Activated T-helper 1 cell treated with anti-CD3 and anti-CD28 coated beads, Interleukin-12 subunit alpha, Interleukin-12 subunit beta, Interleukin-2, Interleukin-4 antibody, amounts not matched to agents 30 ng/mL and 10 ng/mL and 1 ng/mL, durations not matched to agents 14 hours and 24 hours and 36 hours (primary cell): ENCODE measurements at regions not wholly inside any gene's neighbourhood (a gene's known extent, or its start where the extent isn't known, plus 50 kb on each side); places are given as distances from the start of the nearest gene placed in this dataset.
"Not testable (repeated sequence)": the region's sequence is repeated elsewhere in the genome, so short reads cannot be mapped to it uniquely, and the experiment has no call there.

Experiments used
- DNase-seq: peaks from one replicate; pipeline ENCODE4 v3.0.0; 2021; ENCODE audit warnings: low spot score
- H3K27ac Mint-ChIP-seq: one replicate; pipeline ENCODE4 v1.8.0; 2021; ENCODE audit warnings: mild to moderate bottlenecking, mixed read lengths
- H3K27me3 Mint-ChIP-seq: one replicate; pipeline ENCODE4 v1.8.0; 2022; ENCODE audit warnings: mild to moderate bottlenecking, moderate library complexity, mixed read lengths; ENCODE audit not compliant: insufficient read depth
- H3K36me3 Mint-ChIP-seq: one replicate; pipeline ENCODE4 v1.8.0; 2021; ENCODE audit warnings: low read depth, mixed read lengths
- H3K4me1 Mint-ChIP-seq: one replicate; pipeline ENCODE4 v1.8.0; 2021; ENCODE audit warnings: low read depth, mixed read lengths
- H3K4me3 Mint-ChIP-seq: one replicate; pipeline ENCODE4 v1.8.0; 2021; ENCODE audit warnings: mild to moderate bottlenecking, moderate library complexity, mixed read lengths
- H3K9me3 Mint-ChIP-seq: one replicate; pipeline ENCODE4 v1.8.0; 2021; ENCODE audit warnings: mixed read lengths
- intact Hi-C: fragments of 100-400 bp; cut with micrococcal nuclease; formaldehyde crosslinking; loops from one replicate; pipeline ENCODE4 v1.15.1; 2024

DNA sequence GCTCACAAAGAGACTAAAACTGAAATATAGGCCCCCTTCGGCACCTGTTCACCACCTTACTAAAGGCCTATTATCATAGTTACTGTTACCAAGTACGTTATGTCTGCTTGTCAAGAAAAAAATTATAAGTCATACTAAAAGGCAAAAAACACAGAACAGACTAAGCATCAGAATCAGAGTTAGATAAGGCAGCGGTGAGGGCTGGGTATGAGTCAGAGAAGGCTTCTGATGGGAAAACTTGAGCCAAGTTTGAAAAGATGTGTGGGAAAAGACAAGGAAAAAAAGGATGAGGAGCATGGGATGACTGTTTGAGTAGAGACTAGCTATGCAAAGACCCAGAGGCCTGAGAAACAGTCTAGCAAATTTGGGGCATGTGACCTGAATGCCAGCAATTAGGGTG, 387.2 kb upstream of the SGO1 start:
- Mint-ChIP-seq H3K27me3 (no peaks in the 10 kb centered on the region), H3K27ac (no peak overlapping the region), H3K4me1 (no peaks in the 10 kb centered on the region), H3K36me3 (no peaks in the 10 kb centered on the region), H3K4me3 (no peak overlapping the region), H3K9me3 (peaks cover 8% of the 10 kb centered on the region)
- intact Hi-C loops, result no loop called here
- no peak for DNase-seq

DNA sequence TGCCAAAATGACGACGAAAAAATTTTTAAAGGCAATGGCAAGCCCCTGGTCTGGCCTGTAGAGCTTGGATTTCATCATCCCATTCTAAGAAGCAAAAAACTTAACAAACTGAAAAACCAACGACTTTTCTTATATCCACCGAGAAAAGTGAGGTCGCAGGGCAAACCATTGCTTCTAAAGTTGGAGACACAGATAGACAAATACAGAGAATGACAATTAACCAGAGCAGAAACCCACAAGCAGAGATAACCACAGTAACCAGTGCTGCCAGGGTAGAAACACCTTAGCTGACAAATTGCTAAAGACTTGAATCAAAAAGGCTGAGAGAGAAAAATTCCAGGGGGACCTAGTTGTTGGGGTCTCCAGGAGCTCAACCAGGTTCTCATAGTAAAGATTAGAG, 386.5 kb upstream of the SGO1 start:
- H3K4me3 Mint-ChIP-seq, result no peak overlapping the region
- peaks cover 8% of the 10 kb centered on the region for H3K9me3 Mint-ChIP-seq
- no peak overlapping the region for H3K27ac Mint-ChIP-seq
- intact Hi-C loops, result no loop called here
- no peak for DNase-seq
- H3K36me3 Mint-ChIP-seq, result no peaks in the 10 kb centered on the region
- H3K27me3 Mint-ChIP-seq, result no peaks in the 10 kb centered on the region
- H3K4me1 Mint-ChIP-seq, result no peaks in the 10 kb centered on the region

DNA sequence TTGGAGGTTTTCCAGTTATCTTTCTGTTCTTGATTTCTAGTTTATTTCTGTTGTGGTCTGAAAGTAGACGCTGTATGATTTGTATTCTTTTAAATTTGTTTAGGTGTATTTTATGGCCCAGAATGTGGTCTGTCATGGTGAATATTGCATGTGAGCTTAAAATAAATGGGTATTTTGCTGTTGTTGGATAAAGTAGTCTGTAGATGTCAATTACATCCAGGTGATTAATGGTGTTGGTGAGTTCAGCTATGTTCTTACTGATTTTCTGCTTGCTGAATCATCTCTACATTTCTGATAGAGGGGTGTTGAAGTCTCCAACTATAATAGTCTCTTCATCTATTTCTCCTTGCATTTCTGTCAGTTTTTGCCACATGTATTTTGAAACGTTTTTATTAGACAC, 383.3 kb upstream of the SGO1 start:
- Mint-ChIP-seq H3K27ac (no peak overlapping the region), H3K36me3 (no peaks in the 10 kb centered on the region), H3K4me1 (no peaks in the 10 kb centered on the region), H3K4me3 (no peak overlapping the region), H3K27me3 (no peaks in the 10 kb centered on the region), H3K9me3 (peaks cover 15% of the 10 kb centered on the region)
- no peak for DNase-seq
- intact Hi-C loops, result no loop called here

DNA sequence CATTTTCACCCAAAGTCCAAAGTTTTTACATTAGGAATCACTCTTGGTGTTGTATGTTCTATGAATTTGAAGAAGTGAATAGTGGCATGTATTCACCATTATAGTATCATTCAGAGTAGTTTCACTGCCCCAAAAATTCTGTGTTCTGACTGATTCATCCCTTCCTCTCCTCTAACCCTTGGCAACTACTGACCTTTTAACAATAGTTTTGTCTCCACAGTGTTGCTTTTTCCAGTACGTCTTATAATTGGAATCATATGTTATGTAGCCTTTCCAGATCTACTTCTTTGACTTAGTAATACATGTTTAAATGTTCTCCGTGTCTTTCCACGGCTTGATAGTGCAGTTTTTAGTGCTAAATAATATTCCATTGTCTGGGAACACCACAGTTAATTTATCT, 379.0 kb upstream of the SGO1 start:
- no peak overlapping the region for H3K4me3 Mint-ChIP-seq
- H3K36me3 Mint-ChIP-seq, result no peaks in the 10 kb centered on the region
- no peak for DNase-seq
- H3K9me3 Mint-ChIP-seq, result peaks cover 22% of the 10 kb centered on the region
- intact Hi-C loops, result no loop called here
- H3K27ac Mint-ChIP-seq, result no peak overlapping the region
- no peaks in the 10 kb centered on the region for H3K4me1 Mint-ChIP-seq
- no peaks in the 10 kb centered on the region for H3K27me3 Mint-ChIP-seq

DNA sequence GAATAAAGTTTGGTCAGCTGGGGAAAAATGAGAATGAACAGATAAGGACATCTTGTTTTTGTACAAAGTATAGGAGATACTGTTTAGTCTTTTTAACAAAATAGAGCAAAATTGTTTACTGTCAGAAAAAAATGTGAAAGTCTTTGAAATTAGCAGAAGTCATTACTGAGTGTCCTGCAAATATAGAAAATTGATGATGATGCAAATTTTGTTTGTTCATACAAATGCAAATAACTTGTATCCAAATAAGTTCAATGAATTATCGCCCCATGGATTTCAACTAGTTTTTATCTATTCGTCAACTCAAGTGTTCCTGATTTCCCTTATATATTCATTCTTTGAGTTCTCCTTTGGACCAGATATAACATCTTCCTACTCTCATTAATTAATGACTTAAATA, 378.0 kb upstream of the SGO1 start:
- H3K27me3 Mint-ChIP-seq, result no peaks in the 10 kb centered on the region
- intact Hi-C loops, result no loop called here
- no peaks in the 10 kb centered on the region for H3K36me3 Mint-ChIP-seq
- no peak overlapping the region for H3K4me3 Mint-ChIP-seq
- H3K4me1 Mint-ChIP-seq, result no peaks in the 10 kb centered on the region
- H3K27ac Mint-ChIP-seq, result no peak overlapping the region
- DNase-seq, result no peak
- peaks cover 14% of the 10 kb centered on the region for H3K9me3 Mint-ChIP-seq

DNA sequence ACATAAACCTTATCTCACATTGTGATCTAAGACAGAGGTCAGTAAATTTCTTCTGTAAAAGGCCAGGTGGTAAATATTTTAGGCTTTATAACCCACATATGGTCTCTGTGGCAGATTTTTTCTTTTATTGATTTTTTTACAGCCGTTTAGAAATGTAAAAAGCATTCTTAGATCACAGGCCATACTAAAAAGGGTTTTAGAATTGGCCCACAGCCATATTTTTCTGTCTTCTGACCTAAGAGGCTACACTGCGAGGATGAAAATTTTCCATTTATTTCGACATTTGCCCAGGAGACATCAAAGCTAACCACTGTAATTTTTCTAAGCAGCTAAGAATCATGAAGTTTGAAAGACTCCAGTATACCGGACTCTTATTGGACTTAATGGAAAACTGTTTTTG, 377.2 kb upstream of the SGO1 start:
- Mint-ChIP-seq H3K9me3 (peaks cover 14% of the 10 kb centered on the region), H3K4me3 (no peak overlapping the region), H3K27me3 (no peaks in the 10 kb centered on the region), H3K4me1 (no peaks in the 10 kb centered on the region), H3K27ac (no peak overlapping the region), H3K36me3 (no peaks in the 10 kb centered on the region)
- DNase-seq, result no peak
- intact Hi-C loops, result no loop called here

DNA sequence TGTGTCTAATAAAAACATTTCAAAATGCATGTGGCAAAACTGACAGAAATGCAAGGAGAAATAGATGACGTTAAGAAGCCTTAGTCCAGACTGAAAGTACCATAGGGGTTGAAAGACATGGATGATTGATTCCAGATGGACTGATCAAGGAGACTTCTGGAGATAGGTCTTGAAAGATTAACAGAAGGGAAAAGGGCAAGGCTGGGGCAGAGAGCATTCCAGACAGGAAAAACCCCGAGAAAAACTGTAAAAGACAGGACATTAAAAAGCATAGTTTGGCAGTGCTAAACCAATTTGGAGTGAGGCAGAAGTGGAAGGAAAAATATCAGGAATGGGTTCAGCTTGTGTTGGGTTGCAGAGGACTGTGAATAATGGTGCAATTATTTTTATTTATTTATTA, 375.2 kb upstream of the SGO1 start:
- no peaks in the 10 kb centered on the region for H3K4me1 Mint-ChIP-seq
- H3K4me3 Mint-ChIP-seq, result no peak overlapping the region
- H3K36me3 Mint-ChIP-seq, result no peaks in the 10 kb centered on the region
- H3K27me3 Mint-ChIP-seq, result no peaks in the 10 kb centered on the region
- intact Hi-C loops, result no loop called here
- no peak overlapping the region for H3K27ac Mint-ChIP-seq
- DNase-seq, result no peak
- H3K9me3 Mint-ChIP-seq, result peaks cover 14% of the 10 kb centered on the region

DNA sequence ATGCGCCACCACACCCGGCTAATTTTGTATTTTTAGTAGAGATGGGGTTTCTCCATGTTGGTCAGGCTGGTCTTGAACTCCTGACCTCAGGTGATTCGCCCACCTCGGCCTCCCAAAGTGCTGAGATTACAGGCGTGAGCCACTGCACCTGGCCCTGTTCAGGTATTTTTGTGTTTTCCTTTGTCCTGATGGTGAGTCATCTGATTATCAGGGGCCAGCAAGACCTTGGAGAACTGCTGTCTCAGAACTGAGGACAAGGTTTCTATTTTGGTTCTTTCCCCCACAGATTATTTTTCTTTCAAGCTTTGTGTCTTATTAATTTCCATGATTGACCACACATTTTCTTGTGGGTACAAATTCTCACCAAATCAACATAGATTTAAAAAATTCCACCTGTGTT, 374.4 kb upstream of the SGO1 start:
- H3K4me1 Mint-ChIP-seq, H3K27me3 Mint-ChIP-seq, intact Hi-C loops, H3K27ac Mint-ChIP-seq, DNase-seq, H3K4me3 Mint-ChIP-seq, H3K36me3 Mint-ChIP-seq: not testable (repeated sequence)
- H3K9me3 Mint-ChIP-seq, result peaks cover 14% of the 10 kb centered on the region

DNA sequence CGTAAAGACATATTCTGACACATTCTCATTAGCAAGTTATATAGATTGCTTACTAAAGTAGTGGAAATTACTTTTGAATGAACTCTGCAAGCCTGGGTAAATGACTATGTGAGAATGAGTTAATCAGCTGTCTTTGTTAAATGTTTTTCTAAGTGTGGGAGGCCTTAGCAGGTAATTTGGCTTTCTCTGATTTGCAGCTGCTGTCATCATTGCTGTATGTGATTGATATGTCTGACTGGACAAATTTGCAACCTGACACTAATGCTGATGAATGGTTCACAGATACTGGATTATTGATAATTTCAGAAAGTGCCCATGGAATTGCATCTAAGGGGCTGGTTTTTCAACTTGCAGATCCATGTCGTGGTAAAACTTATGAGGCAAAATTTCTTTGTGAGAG, 372.2 kb upstream of the SGO1 start:
- no peaks in the 10 kb centered on the region for H3K27me3 Mint-ChIP-seq
- H3K4me1 Mint-ChIP-seq, result no peaks in the 10 kb centered on the region
- intact Hi-C loops, result no loop called here
- H3K27ac Mint-ChIP-seq, result no peak overlapping the region
- no peak for DNase-seq
- H3K36me3 Mint-ChIP-seq, result no peaks in the 10 kb centered on the region
- no peak overlapping the region for H3K4me3 Mint-ChIP-seq
- peaks cover 3% of the 10 kb centered on the region for H3K9me3 Mint-ChIP-seq

DNA sequence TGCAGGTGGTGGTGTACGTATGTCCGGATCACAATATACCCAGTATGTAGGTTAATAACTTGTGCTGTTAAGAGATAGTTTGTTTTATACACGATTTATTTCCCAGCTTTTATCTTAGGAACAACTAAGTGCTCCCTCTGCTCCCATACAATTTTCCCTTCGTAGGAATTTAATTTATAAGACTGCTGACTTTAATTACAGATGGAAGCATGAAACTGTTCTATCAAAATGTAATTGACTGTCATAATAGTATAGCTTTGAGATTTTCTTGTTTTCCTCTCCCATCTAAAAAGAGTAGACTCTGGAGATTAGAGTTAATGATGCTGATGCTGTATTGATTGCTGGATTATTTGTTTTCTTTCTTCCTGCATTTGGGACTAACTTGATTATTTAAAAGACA, 370.7 kb upstream of the SGO1 start:
- H3K4me1 Mint-ChIP-seq, result no peaks in the 10 kb centered on the region
- intact Hi-C loops, result no loop called here
- DNase-seq, result no peak
- H3K9me3 Mint-ChIP-seq, result peaks cover 3% of the 10 kb centered on the region
- H3K36me3 Mint-ChIP-seq, result no peaks in the 10 kb centered on the region
- H3K4me3 Mint-ChIP-seq, result no peak overlapping the region
- H3K27ac Mint-ChIP-seq, result no peak overlapping the region
- H3K27me3 Mint-ChIP-seq, result no peaks in the 10 kb centered on the region

DNA sequence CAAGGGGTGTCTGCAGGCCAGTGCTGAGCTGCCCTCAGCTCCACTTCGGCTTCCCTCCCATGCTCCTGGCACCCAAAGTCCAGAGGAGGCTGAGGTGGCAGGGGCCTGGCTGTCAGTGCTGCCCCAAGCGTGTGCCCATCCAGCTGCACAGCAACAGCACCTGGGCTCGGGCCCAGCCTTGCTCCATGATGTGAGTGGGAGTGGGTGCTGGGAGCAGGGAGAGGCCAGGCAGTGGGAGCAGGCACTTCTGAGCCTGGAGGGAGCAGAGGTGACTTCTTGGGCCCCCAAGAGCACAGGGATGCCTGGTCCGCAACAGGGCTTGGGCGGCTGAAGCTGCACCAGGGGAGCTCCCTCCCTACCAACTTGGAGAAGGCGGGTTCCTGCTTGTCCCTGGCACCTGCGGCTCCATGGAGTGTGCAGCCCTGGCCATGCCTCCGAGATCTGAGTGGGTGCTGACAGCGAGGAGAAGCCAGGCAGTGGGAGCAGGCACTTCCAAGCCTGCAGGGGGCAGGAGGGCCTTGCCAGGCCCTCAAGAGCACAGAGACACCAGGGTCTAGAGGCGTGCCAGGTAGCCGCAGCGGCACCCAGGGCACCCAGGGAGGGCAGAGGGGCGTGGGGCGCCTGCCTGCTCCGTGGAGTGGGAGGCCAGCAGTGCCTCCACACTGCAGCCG, 366.7 kb upstream of the SGO1 start:
- intact Hi-C loops, result no loop called here
- Mint-ChIP-seq H3K4me1 (no peaks in the 10 kb centered on the region), H3K4me3 (no peak overlapping the region), H3K27me3 (no peaks in the 10 kb centered on the region), H3K27ac (no peak overlapping the region), H3K36me3 (no peaks in the 10 kb centered on the region), H3K9me3 (peaks cover 7% of the 10 kb centered on the region)
- no peak for DNase-seq

DNA sequence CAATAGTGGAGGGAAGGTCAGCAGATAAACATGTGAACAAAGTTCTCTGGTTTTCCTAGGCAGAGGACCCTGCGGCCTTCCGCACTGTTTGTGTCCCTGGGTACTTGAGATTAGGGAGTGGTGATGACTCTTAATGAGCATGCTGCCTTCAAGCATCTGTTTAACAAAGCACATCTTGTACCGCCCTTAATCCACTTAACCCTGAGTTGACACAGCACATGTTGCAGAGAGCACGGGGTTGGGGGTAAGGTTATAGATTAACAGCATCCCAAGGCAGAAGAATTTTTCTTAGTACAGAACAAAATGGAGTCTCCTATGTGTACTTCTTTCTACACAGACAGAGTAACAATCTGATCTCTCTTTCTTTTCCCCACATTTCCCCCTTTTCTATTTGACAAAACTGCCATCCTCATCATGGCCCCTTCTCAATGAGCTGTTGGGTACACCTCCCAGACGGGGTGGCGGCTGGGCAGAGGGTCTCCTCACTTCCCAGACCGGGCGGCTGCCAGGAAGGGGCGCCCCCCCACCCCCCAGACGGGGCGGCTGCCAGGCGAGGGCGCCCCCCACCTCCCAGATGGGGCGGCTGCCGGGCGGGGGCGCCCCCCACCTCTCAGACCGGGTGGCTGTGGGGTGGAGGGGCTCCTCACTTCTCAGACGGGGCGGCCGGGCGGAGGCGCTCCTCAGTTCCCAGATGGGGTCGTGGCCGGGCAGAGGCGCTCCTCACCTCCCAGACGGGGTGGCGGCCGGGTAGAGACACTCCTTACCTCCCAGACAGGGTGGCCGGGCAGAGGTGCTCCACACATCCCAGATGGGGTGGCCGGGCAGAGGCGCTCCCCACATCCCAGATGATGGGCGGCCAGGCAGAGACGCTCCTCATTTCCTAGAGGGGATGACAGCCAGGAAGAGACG, 361.6 kb upstream of the SGO1 start:
- H3K27ac Mint-ChIP-seq, H3K4me3 Mint-ChIP-seq, DNase-seq, H3K36me3 Mint-ChIP-seq, H3K27me3 Mint-ChIP-seq, H3K4me1 Mint-ChIP-seq, intact Hi-C loops: not testable (repeated sequence)
- peaks cover 12% of the 10 kb centered on the region for H3K9me3 Mint-ChIP-seq

DNA sequence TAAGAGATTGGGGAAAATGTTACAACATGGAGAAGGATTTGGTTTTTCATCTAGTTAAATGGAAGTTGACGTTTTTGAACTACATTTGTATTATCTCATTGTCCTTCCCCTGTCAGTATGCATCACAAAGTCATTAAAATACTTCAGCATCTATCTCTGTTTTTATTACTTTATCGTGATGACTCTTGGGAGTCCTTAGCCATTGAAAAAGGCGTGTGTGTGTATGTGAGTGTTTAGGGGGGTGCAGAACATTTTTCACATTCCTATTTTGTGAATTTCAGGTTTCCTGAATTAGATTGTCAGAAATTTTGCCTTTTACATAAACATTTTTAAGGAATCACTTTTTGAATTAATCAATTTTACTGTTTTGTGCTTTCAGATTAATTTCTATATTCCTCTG, 360.6 kb upstream of the SGO1 start:
- Mint-ChIP-seq H3K4me3 (no peak overlapping the region), H3K36me3 (no peaks in the 10 kb centered on the region), H3K27ac (no peak overlapping the region), H3K9me3 (peaks cover 12% of the 10 kb centered on the region), H3K27me3 (no peaks in the 10 kb centered on the region), H3K4me1 (no peaks in the 10 kb centered on the region)
- DNase-seq, result no peak
- intact Hi-C loops, result no loop called here
